H9 (cell line): ENCODE measurements at regions not wholly inside any gene's neighbourhood (a gene's known extent, or its start where the extent isn't known, plus 50 kb on each side); places are given as distances from the start of the nearest gene placed in this dataset.

ENCODE experiments used
- DNase-seq: peaks from one replicate; pipeline ENCODE4 v3.0.0-alpha.2; 2017
- H2AFZ ChIP-seq: one replicate; pipeline ENCODE4 v1.6.1; 2013; ENCODE audit warnings: mild to moderate bottlenecking, low read length, control low read depth, moderate library complexity
- H2AK5ac ChIP-seq: 2 replicates; pipeline ENCODE4 v1.6.1; 2013; ENCODE audit warnings: low read length, control low read depth, mixed read lengths; ENCODE audit not compliant: insufficient read length
- H2BK120ac ChIP-seq: one replicate; pipeline ENCODE4 v1.6.1; 2013; ENCODE audit warnings: low read depth, mild to moderate bottlenecking, low read length, control low read depth, inconsistent platforms; ENCODE audit not compliant: poor library complexity, severe bottlenecking
- H2BK12ac ChIP-seq: 2 replicates; pipeline ENCODE4 v1.6.1; 2013; ENCODE audit warnings: low read length, control low read depth, mixed read lengths, low read depth; ENCODE audit not compliant: insufficient read length
- H2BK15ac ChIP-seq: 2 replicates; pipeline ENCODE4 v1.6.1; 2013; ENCODE audit warnings: low read depth, low read length, control low read depth
- H2BK20ac ChIP-seq: one replicate; pipeline ENCODE4 v1.6.1; 2013; ENCODE audit warnings: low read depth, mild to moderate bottlenecking, low read length, control low read depth, inconsistent platforms; ENCODE audit not compliant: poor library complexity, severe bottlenecking
- H2BK5ac ChIP-seq: 2 replicates; pipeline ENCODE4 v1.6.1; 2013; ENCODE audit warnings: low read length, control low read depth, mixed read lengths; ENCODE audit not compliant: insufficient read length
- H3K14ac ChIP-seq: 2 replicates; pipeline ENCODE4 v1.6.1; 2013; ENCODE audit warnings: low read length, control low read depth; ENCODE audit not compliant: insufficient read depth
- H3K18ac ChIP-seq: 2 replicates; pipeline ENCODE4 v1.6.1; 2013; ENCODE audit warnings: low read depth, mild to moderate bottlenecking, mixed read lengths, low read length, control low read depth; ENCODE audit not compliant: insufficient read length
- H3K23ac ChIP-seq: 2 replicates; pipeline ENCODE4 v1.6.1; 2013; ENCODE audit warnings: low read length, control low read depth, mixed read lengths, low read depth; ENCODE audit not compliant: insufficient read length
- H3K23me2 ChIP-seq: 2 replicates; pipeline ENCODE4 v1.6.1; 2013; ENCODE audit warnings: low read depth, mild to moderate bottlenecking, mixed read lengths, low read length, control low read depth; ENCODE audit not compliant: insufficient read length, poor library complexity, severe bottlenecking
- H3K27ac ChIP-seq: 2 replicates; pipeline ENCODE4 v1.5.1; 2013; ENCODE audit warnings: low read length, control low read depth, mixed read lengths, low read depth; ENCODE audit not compliant: insufficient read length
- H3K27me3 ChIP-seq: 2 replicates; pipeline ENCODE4 v1.6.1; 2013; ENCODE audit warnings: low read length, control low read depth, inconsistent platforms; ENCODE audit not compliant: insufficient read depth
- H3K4ac ChIP-seq: 2 replicates; pipeline ENCODE4 v1.6.1; 2013; ENCODE audit warnings: low read depth, mild to moderate bottlenecking, control low read depth, inconsistent platforms, low read length, moderate library complexity
- H3K4me1 ChIP-seq: 2 replicates; pipeline ENCODE4 v1.6.1; 2013; ENCODE audit warnings: low read length, control low read depth, inconsistent platforms; ENCODE audit not compliant: insufficient read depth
- H3K4me2 ChIP-seq: 2 replicates; pipeline ENCODE4 v1.6.1; 2013; ENCODE audit warnings: low read length, control low read depth, mixed read lengths; ENCODE audit not compliant: insufficient read length, insufficient read depth
- H3K56ac ChIP-seq: 2 replicates; pipeline ENCODE4 v1.6.1; 2013; ENCODE audit warnings: low read depth, mild to moderate bottlenecking, mixed read lengths, low read length, control low read depth; ENCODE audit not compliant: insufficient read length
- H3K79me1 ChIP-seq: 2 replicates; pipeline ENCODE4 v1.6.1; 2013; ENCODE audit warnings: low read depth, mild to moderate bottlenecking, moderate library complexity, low read length, control low read depth, inconsistent platforms; ENCODE audit not compliant: insufficient read depth, poor library complexity, severe bottlenecking
- H3K79me2 ChIP-seq: 2 replicates; pipeline ENCODE4 v1.6.1; 2013; ENCODE audit warnings: low read length, control low read depth, inconsistent platforms; ENCODE audit not compliant: insufficient read depth
- H3K9ac ChIP-seq: 2 replicates; pipeline ENCODE4 v1.6.1; 2013; ENCODE audit warnings: low read length, control low read depth, mixed read lengths; ENCODE audit not compliant: insufficient read length; ENCODE audit errors: extremely low read depth
- H3K9me3 ChIP-seq: one replicate; pipeline ENCODE4 v1.6.1; 2013; ENCODE audit warnings: low read depth, low read length, inconsistent platforms; ENCODE audit not compliant: control insufficient read depth
- H3T11ph ChIP-seq: one replicate; pipeline ENCODE4 v1.6.1; 2013; ENCODE audit warnings: mild to moderate bottlenecking, low read length, control low read depth, inconsistent platforms
- H4K20me1 ChIP-seq: one replicate; pipeline ENCODE4 v1.6.1; 2013; ENCODE audit not compliant: control insufficient read depth, insufficient read length, insufficient read depth
- H4K5ac ChIP-seq: 2 replicates; pipeline ENCODE4 v1.6.1; 2013; ENCODE audit warnings: low read depth, mild to moderate bottlenecking, mixed read lengths, low read length, control low read depth; ENCODE audit not compliant: insufficient read length
- H4K8ac ChIP-seq: replicated peaks from 2 replicates; pipeline ENCODE4 v1.6.1; 2013; ENCODE audit warnings: low read length, control low read depth, mixed read lengths, low read depth; ENCODE audit not compliant: insufficient read length
- H4K91ac ChIP-seq: 2 replicates; pipeline ENCODE4 v1.6.1; 2013; ENCODE audit warnings: low read depth, mild to moderate bottlenecking, moderate library complexity, mixed read lengths, low read length, control low read depth; ENCODE audit not compliant: insufficient read length
- H3K27ac Mint-ChIP-seq, 3 experiments: 2 replicates in 2 of 3; 3 replicates in 1 of 3; pipeline ENCODE4 v1.8.0; 2020 to 2021; ENCODE audit warnings: mixed read lengths in 3 of 3, mild to moderate bottlenecking in 1 of 3, moderate library complexity in 1 of 3
- H3K27me3 Mint-ChIP-seq: 2 replicates; pipeline ENCODE4 v1.8.0; 2021; ENCODE audit warnings: low read depth, mild to moderate bottlenecking, moderate library complexity, mixed read lengths
- H3K36me3 Mint-ChIP-seq, 3 experiments: 2 replicates in 2 of 3; 3 replicates in 1 of 3; pipeline ENCODE4 v1.8.0; 2020 to 2021; ENCODE audit warnings: low read depth in 3 of 3, mixed read lengths in 3 of 3; ENCODE audit not compliant: insufficient read depth in 1 of 3
- H3K4me1 Mint-ChIP-seq, 2 experiments: 2 replicates each; pipeline ENCODE4 v1.8.0; 2020; ENCODE audit warnings: mixed read lengths in 2 of 2
- H3K4me3 Mint-ChIP-seq, 2 experiments: 2 replicates in 1 of 2; 3 replicates in 1 of 2; pipeline ENCODE4 v1.8.0; 2020 to 2021; ENCODE audit warnings: mild to moderate bottlenecking in 2 of 2, mixed read lengths in 2 of 2, moderate library complexity in 1 of 2
- H3K9me3 Mint-ChIP-seq, 2 experiments: 2 replicates in 1 of 2; 3 replicates in 1 of 2; pipeline ENCODE4 v1.8.0; 2020; ENCODE audit warnings: mild to moderate bottlenecking in 2 of 2, mixed read lengths in 2 of 2, moderate library complexity in 1 of 2
- CTCF ChIP-seq: fragments of 200-600 bp; sonication (generic); conservative IDR thresholded peaks from 3 replicates; pipeline ENCODE4 v1.8.0; 2021; ENCODE audit warnings: antibody characterized with exemption, mild to moderate bottlenecking
- WGBS: extraction: QIAGEN DNeasy Blood & Tissue Kit; methylation state at CpG from one replicate; pipeline ENCODE4 v1.1.7; 2013; ENCODE audit warnings: missing lambda C conversion rate, low lambda C conversion rate, mixed read lengths; ENCODE audit not compliant: insufficient read length; ENCODE audit errors: extremely low coverage; 5-methylcytosine and 5-hydroxymethylcytosine counted together

GRCh38 chr6:2556761-2557160, 194.0 kb downstream of the MYLK4 start:
- no peak overlapping the region for H4K8ac ChIP-seq
- H3K4me2 ChIP-seq, result no peak overlapping the region
- H3K56ac ChIP-seq, result no peak overlapping the region
- H3K9ac ChIP-seq, result no peak overlapping the region
- H4K20me1 ChIP-seq, result no peaks in the 10 kb centered on the region
- no peaks in the 10 kb centered on the region for H3K9me3 ChIP-seq
- TF ChIP-seq CTCF, result no peak
- H3K27me3 Mint-ChIP-seq, result peaks cover 5% of the 10 kb centered on the region; the same call in 1 of the 2 replicates
- no peak overlapping the region for H3K4me3 Mint-ChIP-seq
- H3K27me3 ChIP-seq, result no peaks in the 10 kb centered on the region
- H2AFZ ChIP-seq, result no peak overlapping the region
- no peak overlapping the region for H3K27ac ChIP-seq
- H3K23ac ChIP-seq, result no peak overlapping the region
- H3T11ph ChIP-seq, result no peak overlapping the region
- no peak overlapping the region for H2AK5ac ChIP-seq
- WGBS, result no CpG with 5 or more reads among the region's 5 CpGs
- no peaks in the 10 kb centered on the region for H3K79me2 ChIP-seq
- no peak overlapping the region for H3K4ac ChIP-seq
- H2BK120ac ChIP-seq, result no peak overlapping the region
- H3K36me3 Mint-ChIP-seq, result no peaks in the 10 kb centered on the region; a peak in 1 of 7 replicates
- H3K4me1 ChIP-seq, result no peaks in the 10 kb centered on the region
- H3K18ac ChIP-seq, result no peak overlapping the region
- H4K91ac ChIP-seq, result no peak overlapping the region
- H3K4me1 Mint-ChIP-seq, result peaks cover 19 to 32% of the 10 kb centered on the region in 2 experiments
- H3K9me3 Mint-ChIP-seq, result no peaks in the 10 kb centered on the region; a peak in 1 of 5 replicates
- no peak overlapping the region for H3K14ac ChIP-seq
- H2BK15ac ChIP-seq, result no peak overlapping the region
- no peak for DNase-seq
- no peak overlapping the region for H2BK5ac ChIP-seq
- H3K79me1 ChIP-seq, result no peaks in the 10 kb centered on the region
- H2BK20ac ChIP-seq, result no peak overlapping the region
- no peaks in the 10 kb centered on the region for H3K23me2 ChIP-seq
- H3K27ac Mint-ChIP-seq, result no peak overlapping the region
- H2BK12ac ChIP-seq, result no peak overlapping the region
- H4K5ac ChIP-seq, result no peak overlapping the region
